Liver (tissue), 3 donors: ENCODE measurements at regions not wholly inside any gene's neighbourhood (a gene's known extent, or its start where the extent isn't known, plus 50 kb on each side); places are given as distances from the start of the nearest gene placed in this dataset.

Experiments
- EGR1 ChIP-seq, 2 donors: IDR thresholded peaks; 2 replicates each; pipeline ENCODE4 v1.6.1; 2016 to 2018; ENCODE audit warnings: antibody characterized with exemption in 2 of 2, low read depth in 2 of 2
- FOXA1 ChIP-seq: IDR thresholded peaks from 2 replicates; pipeline ENCODE4 v1.6.1; 2016; ENCODE audit warnings: antibody characterized with exemption
- GABPA ChIP-seq, 2 donors: IDR thresholded peaks in 1 of 2; conservative IDR thresholded peaks in 1 of 2; 2 replicates each; pipeline ENCODE4 v1.6.1; 2016; ENCODE audit warnings: antibody characterized with exemption in 2 of 2, mild to moderate bottlenecking in 1 of 2, moderate library complexity in 1 of 2
- JUND ChIP-seq, 2 donors: IDR thresholded peaks; 2 replicates each; pipeline ENCODE4 v1.6.1; 2016; ENCODE audit warnings: antibody characterized with exemption in 2 of 2
- MAX ChIP-seq: IDR thresholded peaks from 2 replicates; pipeline ENCODE4 v1.6.1; 2016; ENCODE audit warnings: antibody characterized with exemption
- RAD21 ChIP-seq, 2 donors: IDR thresholded peaks; 2 replicates each; pipeline ENCODE4 v1.6.1; 2016; ENCODE audit warnings: antibody characterized with exemption in 2 of 2, mild to moderate bottlenecking in 2 of 2
- RXRA ChIP-seq, 2 donors: IDR thresholded peaks; 2 replicates each; pipeline ENCODE4 v1.6.1; 2017 to 2018; ENCODE audit warnings: antibody characterized with exemption in 2 of 2, mild to moderate bottlenecking in 1 of 2
- SP1 ChIP-seq: IDR thresholded peaks from 2 replicates; pipeline ENCODE4 v1.6.1; 2018; ENCODE audit warnings: antibody characterized with exemption, mild to moderate bottlenecking
- TAF1 ChIP-seq: conservative IDR thresholded peaks from 2 replicates; pipeline ENCODE4 v1.6.1; 2016; ENCODE audit warnings: antibody characterized with exemption, mild to moderate bottlenecking
- YY1 ChIP-seq: IDR thresholded peaks from 2 replicates; pipeline ENCODE4 v1.6.1; 2016; ENCODE audit warnings: antibody characterized with exemption, mild to moderate bottlenecking
- ZBTB33 ChIP-seq: IDR thresholded peaks from 2 replicates; pipeline ENCODE4 v1.6.1; 2016; ENCODE audit warnings: antibody characterized with exemption
- TF ChIP-seq, protein P1 (sequence below): fragments of 150-350 bp; IDR thresholded peaks from 2 replicates; pipeline ENCODE4 v1.5.1; 2017; ENCODE audit warnings: improper control_type of control experiment, low read depth, low read length; ENCODE audit not compliant: missing input control
- TF ChIP-seq, protein P2 (sequence below): IDR thresholded peaks from 2 replicates; pipeline ENCODE4 v1.6.1; 2016; ENCODE audit warnings: antibody characterized with exemption, mild to moderate bottlenecking
- donor health status: healthy.
- donor health status: healthy.

DNA sequence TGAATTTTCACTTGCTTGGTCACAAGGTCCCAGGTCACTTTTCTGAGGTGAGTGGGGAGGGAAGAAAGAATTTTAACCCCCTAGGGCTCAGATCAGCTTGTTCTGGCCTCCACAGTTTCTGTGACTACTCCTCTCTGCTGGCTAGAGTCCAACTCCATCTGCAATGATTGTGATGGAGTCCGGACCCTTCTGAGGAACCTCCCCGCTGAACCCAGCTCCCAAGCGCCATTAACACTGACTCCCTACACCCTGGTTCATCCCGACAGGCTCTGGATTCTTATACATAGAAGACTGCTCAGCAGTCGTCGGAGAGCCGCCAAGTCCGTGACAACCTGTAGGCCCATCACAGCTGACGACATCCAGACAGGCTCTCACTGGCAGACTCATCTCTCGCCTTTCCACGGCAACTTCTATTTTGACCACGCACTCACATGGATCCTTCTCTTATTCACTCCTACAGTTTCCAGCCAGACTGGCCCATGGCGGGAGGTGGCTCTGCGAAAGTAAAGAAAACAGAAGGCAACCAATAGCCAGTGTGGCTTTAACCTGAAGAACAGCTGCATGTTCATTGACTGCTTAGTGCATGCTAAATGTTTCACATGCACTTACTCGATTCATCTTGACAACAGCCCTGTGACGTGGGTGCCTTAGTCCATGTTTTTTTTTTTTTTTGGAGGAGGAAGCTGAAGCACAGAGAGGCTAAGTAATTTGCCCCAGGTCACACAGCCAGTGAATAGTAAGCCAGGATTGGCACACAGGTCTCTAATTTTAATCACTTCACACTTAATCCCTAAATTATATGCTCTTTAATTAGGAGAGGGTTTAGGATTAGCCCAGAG, 68.0 kb upstream of the PRDM11 start:
- TF ChIP-seq, protein P1, sequence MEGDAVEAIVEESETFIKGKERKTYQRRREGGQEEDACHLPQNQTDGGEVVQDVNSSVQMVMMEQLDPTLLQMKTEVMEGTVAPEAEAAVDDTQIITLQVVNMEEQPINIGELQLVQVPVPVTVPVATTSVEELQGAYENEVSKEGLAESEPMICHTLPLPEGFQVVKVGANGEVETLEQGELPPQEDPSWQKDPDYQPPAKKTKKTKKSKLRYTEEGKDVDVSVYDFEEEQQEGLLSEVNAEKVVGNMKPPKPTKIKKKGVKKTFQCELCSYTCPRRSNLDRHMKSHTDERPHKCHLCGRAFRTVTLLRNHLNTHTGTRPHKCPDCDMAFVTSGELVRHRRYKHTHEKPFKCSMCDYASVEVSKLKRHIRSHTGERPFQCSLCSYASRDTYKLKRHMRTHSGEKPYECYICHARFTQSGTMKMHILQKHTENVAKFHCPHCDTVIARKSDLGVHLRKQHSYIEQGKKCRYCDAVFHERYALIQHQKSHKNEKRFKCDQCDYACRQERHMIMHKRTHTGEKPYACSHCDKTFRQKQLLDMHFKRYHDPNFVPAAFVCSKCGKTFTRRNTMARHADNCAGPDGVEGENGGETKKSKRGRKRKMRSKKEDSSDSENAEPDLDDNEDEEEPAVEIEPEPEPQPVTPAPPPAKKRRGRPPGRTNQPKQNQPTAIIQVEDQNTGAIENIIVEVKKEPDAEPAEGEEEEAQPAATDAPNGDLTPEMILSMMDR = no peak
- TF ChIP-seq MAX = no peak
- no peak for TF ChIP-seq EGR1 (IDR thresholded peaks at IDR 0.05; ENCODE audit: low read depth in 2 of 2)
- no peak for TF ChIP-seq RAD21 (IDR thresholded peaks at IDR 0.05)
- no peak for TF ChIP-seq SP1
- TF ChIP-seq ZBTB33 = no peak
- no peak for TF ChIP-seq JUND (IDR thresholded peaks at IDR 0.05)
- TF ChIP-seq GABPA (IDR thresholded peaks at IDR 0.05 in 1 of 2, conservative IDR thresholded peaks at IDR 0.05 in 1 of 2) = no peak
- TF ChIP-seq, protein P2, sequence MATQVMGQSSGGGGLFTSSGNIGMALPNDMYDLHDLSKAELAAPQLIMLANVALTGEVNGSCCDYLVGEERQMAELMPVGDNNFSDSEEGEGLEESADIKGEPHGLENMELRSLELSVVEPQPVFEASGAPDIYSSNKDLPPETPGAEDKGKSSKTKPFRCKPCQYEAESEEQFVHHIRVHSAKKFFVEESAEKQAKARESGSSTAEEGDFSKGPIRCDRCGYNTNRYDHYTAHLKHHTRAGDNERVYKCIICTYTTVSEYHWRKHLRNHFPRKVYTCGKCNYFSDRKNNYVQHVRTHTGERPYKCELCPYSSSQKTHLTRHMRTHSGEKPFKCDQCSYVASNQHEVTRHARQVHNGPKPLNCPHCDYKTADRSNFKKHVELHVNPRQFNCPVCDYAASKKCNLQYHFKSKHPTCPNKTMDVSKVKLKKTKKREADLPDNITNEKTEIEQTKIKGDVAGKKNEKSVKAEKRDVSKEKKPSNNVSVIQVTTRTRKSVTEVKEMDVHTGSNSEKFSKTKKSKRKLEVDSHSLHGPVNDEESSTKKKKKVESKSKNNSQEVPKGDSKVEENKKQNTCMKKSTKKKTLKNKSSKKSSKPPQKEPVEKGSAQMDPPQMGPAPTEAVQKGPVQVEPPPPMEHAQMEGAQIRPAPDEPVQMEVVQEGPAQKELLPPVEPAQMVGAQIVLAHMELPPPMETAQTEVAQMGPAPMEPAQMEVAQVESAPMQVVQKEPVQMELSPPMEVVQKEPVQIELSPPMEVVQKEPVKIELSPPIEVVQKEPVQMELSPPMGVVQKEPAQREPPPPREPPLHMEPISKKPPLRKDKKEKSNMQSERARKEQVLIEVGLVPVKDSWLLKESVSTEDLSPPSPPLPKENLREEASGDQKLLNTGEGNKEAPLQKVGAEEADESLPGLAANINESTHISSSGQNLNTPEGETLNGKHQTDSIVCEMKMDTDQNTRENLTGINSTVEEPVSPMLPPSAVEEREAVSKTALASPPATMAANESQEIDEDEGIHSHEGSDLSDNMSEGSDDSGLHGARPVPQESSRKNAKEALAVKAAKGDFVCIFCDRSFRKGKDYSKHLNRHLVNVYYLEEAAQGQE = no peak
- TF ChIP-seq RXRA (IDR thresholded peaks at IDR 0.05) = no peak
- no peak for TF ChIP-seq TAF1
- TF ChIP-seq FOXA1 = no peak
- no peak for TF ChIP-seq YY1
